Uterus (tissue), 2 donors: ENCODE measurements at regions not wholly inside any gene's neighbourhood (a gene's known extent, or its start where the extent isn't known, plus 50 kb on each side); places are given as distances from the start of the nearest gene placed in this dataset.

ENCODE experiments used
- POLR2A ChIP-seq, 2 donors: fragments of 450-650 bp; IDR thresholded peaks; one replicate each; pipeline ENCODE4 v1.6.1; 2016; ENCODE audit warnings: antibody characterized with exemption in 2 of 2, mild to moderate bottlenecking in 1 of 2, moderate library complexity in 1 of 2
- TF ChIP-seq, protein P1 (sequence below), 4 experiments: fragments of 200-600 bp in 2 of 4; fragments of 450-650 bp in 2 of 4; sonication (generic) in 2 of 4; IDR thresholded peaks; one replicate each; pipeline ENCODE4 v1.5.1; 2016 to 2019; ENCODE audit warnings: antibody characterized with exemption in 4 of 4, mild to moderate bottlenecking in 2 of 4, moderate library complexity in 1 of 4

DNA sequence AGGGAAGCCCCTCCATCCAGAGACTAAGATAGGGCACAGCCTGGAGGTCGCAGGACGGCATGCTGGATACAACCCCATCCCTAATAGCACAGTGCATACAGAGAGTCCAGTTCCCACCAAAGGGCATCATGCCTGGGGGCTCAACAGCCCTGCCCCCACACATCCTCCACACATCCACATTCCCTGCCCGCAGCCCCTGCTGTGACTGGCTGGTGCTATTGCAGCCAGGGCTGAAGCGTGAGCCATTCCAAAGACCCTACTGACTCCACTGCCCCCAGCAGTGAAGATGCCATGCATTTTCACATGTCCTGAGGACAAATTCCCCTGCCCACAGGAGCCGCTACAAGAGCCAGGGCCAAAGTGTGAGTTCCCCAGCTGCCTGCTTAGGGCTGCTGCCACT, 641.6 kb downstream of the METTL4 start:
- TF ChIP-seq, protein P1, sequence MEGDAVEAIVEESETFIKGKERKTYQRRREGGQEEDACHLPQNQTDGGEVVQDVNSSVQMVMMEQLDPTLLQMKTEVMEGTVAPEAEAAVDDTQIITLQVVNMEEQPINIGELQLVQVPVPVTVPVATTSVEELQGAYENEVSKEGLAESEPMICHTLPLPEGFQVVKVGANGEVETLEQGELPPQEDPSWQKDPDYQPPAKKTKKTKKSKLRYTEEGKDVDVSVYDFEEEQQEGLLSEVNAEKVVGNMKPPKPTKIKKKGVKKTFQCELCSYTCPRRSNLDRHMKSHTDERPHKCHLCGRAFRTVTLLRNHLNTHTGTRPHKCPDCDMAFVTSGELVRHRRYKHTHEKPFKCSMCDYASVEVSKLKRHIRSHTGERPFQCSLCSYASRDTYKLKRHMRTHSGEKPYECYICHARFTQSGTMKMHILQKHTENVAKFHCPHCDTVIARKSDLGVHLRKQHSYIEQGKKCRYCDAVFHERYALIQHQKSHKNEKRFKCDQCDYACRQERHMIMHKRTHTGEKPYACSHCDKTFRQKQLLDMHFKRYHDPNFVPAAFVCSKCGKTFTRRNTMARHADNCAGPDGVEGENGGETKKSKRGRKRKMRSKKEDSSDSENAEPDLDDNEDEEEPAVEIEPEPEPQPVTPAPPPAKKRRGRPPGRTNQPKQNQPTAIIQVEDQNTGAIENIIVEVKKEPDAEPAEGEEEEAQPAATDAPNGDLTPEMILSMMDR (IDR thresholded peaks at IDR 0.05): no peak
- TF ChIP-seq POLR2A (IDR thresholded peaks at IDR 0.05): no peak
